ENCODE measurements at regions not wholly inside any gene's neighbourhood (a gene's known extent, or its start where the extent isn't known, plus 50 kb on each side); places are given as distances from the start of the nearest gene placed in this dataset.

- no peak for TF ChIP-seq POLR2A (IDR thresholded peaks at IDR 0.05)
- no peak for TF ChIP-seq CTCF (IDR thresholded peaks at IDR 0.05)
- TF ChIP-seq POLR2AphosphoS5 (IDR thresholded peaks at IDR 0.05): no peak
- TF ChIP-seq EP300 (IDR thresholded peaks at IDR 0.05): no peak
Measured at GRCh38 chr16:24477492-24477891, 61.9 kb upstream of the RBBP6 start.

All from suprapubic skin (tissue), 4 donors.